ENCODE measurements at regions not wholly inside any gene's neighbourhood (a gene's known extent, or its start where the extent isn't known, plus 50 kb on each side); places are given as distances from the start of the nearest gene placed in this dataset.

- TF ChIP-seq ZFX (IDR thresholded peaks at IDR 0.05; ENCODE audit: borderline replicate concordance) (no peak), CTCF (IDR thresholded peaks at IDR 0.05) (no peak)
- H3K27ac ChIP-seq = peak overlapping the region; percentile 100
These were observed 400.0 kb upstream of the PDE4D start for GRCh38 chr5:60293518-60293917.

GRCh38 chr5:60287174-60287771 is 393.7 kb upstream of the PDE4D start:
- H3K27ac ChIP-seq = peak overlapping the region; percentile 100
- TF ChIP-seq CTCF (IDR thresholded peaks at IDR 0.05) = peak; percentile 85
- no peak for TF ChIP-seq ZFX (IDR thresholded peaks at IDR 0.05; ENCODE audit: borderline replicate concordance)

GRCh38 chr5:60285910-60286309 is 392.4 kb upstream of the PDE4D start:
- no peak for TF ChIP-seq CTCF (IDR thresholded peaks at IDR 0.05)
- H3K27ac ChIP-seq = peak overlapping the region; percentile 100

GRCh38 chr5:60280943-60281342 is 387.4 kb upstream of the PDE4D start:
- peak overlapping the region; percentile 100 for H3K27ac ChIP-seq
- no peak for TF ChIP-seq ZFX (IDR thresholded peaks at IDR 0.05; ENCODE audit: borderline replicate concordance)
- TF ChIP-seq CTCF (IDR thresholded peaks at IDR 0.05) = no peak

- H3K27ac ChIP-seq = peak overlapping the region; percentile 100
- TF ChIP-seq CTCF (IDR thresholded peaks at IDR 0.05) = no peak
- TF ChIP-seq ZFX (IDR thresholded peaks at IDR 0.05; ENCODE audit: borderline replicate concordance) = no peak
These were observed 384.4 kb upstream of the PDE4D start for GRCh38 chr5:60277941-60278340.

GRCh38 chr5:60274747-60275146 is 381.2 kb upstream of the PDE4D start:
- H3K27ac ChIP-seq = peak overlapping the region; percentile 100
- no peak for TF ChIP-seq ZFX (IDR thresholded peaks at IDR 0.05; ENCODE audit: borderline replicate concordance)
- no peak for TF ChIP-seq CTCF (IDR thresholded peaks at IDR 0.05)

- no peak for TF ChIP-seq ZFX (IDR thresholded peaks at IDR 0.05; ENCODE audit: borderline replicate concordance)
- peak overlapping the region; percentile 20; the same call in 1 of the 2 replicates for H3K27ac ChIP-seq
These were observed 378.0 kb upstream of the PDE4D start for GRCh38 chr5:60271517-60271916.

GRCh38 chr5:60267907-60268306 is 374.4 kb upstream of the PDE4D start:
- no peak for TF ChIP-seq CTCF (IDR thresholded peaks at IDR 0.05)
- TF ChIP-seq ZFX (IDR thresholded peaks at IDR 0.05; ENCODE audit: borderline replicate concordance) = no peak
- no peak overlapping the region for H3K27ac ChIP-seq
